Keratinocyte (primary cell): ENCODE measurements at regions not wholly inside any gene's neighbourhood (a gene's known extent, or its start where the extent isn't known, plus 50 kb on each side); places are given as distances from the start of the nearest gene placed in this dataset.

Experiments
- DNase-seq: peaks from one replicate; pipeline ENCODE4 v3.0.0-alpha.2; 2011; ENCODE audit warnings: low read depth, missing footprints, low spot score
- FAIRE-seq: peaks from 2 replicates; lab custom pipeline; 2011; peaks lifted over from hg19 to GRCh38; lab: Jason Lieb, UNC
- H2AFZ ChIP-seq: 2 replicates; pipeline ENCODE4 v1.6.0; 2012; ENCODE audit warnings: low read length, control low read depth, inconsistent platforms; ENCODE audit not compliant: control insufficient read depth
- H3K27ac ChIP-seq: 2 replicates; pipeline ENCODE4 v1.5.1; 2011; ENCODE audit warnings: low read length; ENCODE audit not compliant: control insufficient read depth, insufficient read depth
- H3K27me3 ChIP-seq: 3 replicates; pipeline ENCODE4 v1.6.0; 2011; ENCODE audit warnings: low read length; ENCODE audit not compliant: control insufficient read depth, insufficient read depth; ENCODE audit errors: extremely low read depth
- H3K36me3 ChIP-seq, 2 experiments: 2 replicates in 1 of 2; 3 replicates in 1 of 2; pipeline ENCODE4 v1.5.1; 2011; ENCODE audit warnings: low read length in 2 of 2, mild to moderate bottlenecking in 1 of 2; ENCODE audit not compliant: control insufficient read depth in 2 of 2, insufficient read depth in 2 of 2; ENCODE audit errors: extremely low read depth in 1 of 2
- H3K4me1 ChIP-seq: 3 replicates; pipeline ENCODE4 v1.5.1; 2011; ENCODE audit warnings: low read length; ENCODE audit not compliant: control insufficient read depth, insufficient read depth; ENCODE audit errors: extremely low read depth
- H3K4me2 ChIP-seq: 3 replicates; pipeline ENCODE4 v1.6.0; 2011; ENCODE audit warnings: low read depth, low read length; ENCODE audit not compliant: control insufficient read depth, insufficient read depth; ENCODE audit errors: extremely low read depth
- H3K4me3 ChIP-seq, 3 experiments: fragments of 200-600 bp in 1 of 3; sonication (generic) in 1 of 3; 2 replicates in 2 of 3; 3 replicates in 1 of 3; pipeline ENCODE4 v1.5.1; 2011 to 2016; ENCODE audit warnings: low read length in 3 of 3, mild to moderate bottlenecking in 3 of 3, control low read depth in 2 of 3, inconsistent platforms in 1 of 3, low read depth in 1 of 3, mixed read lengths in 1 of 3, mixed run types in 1 of 3, moderate library complexity in 1 of 3; ENCODE audit not compliant: control insufficient read depth in 2 of 3, insufficient read depth in 2 of 3; ENCODE audit errors: extremely low read depth in 1 of 3
- H3K79me2 ChIP-seq: 2 replicates; pipeline ENCODE4 v1.6.0; 2012; ENCODE audit warnings: low read length; ENCODE audit not compliant: control insufficient read depth, insufficient read depth
- H3K9ac ChIP-seq: 3 replicates; pipeline ENCODE4 v1.6.0; 2011; ENCODE audit warnings: low read length; ENCODE audit not compliant: control insufficient read depth, insufficient read depth; ENCODE audit errors: extremely low read depth
- H3K9me1 ChIP-seq: 3 replicates; pipeline ENCODE4 v1.6.0; 2011; ENCODE audit warnings: low read length; ENCODE audit not compliant: control insufficient read depth, insufficient read depth; ENCODE audit errors: extremely low read depth
- H3K9me3 ChIP-seq: 2 replicates; pipeline ENCODE4 v1.5.1; 2012; ENCODE audit warnings: low read depth, low read length; ENCODE audit not compliant: control insufficient read depth
- H4K20me1 ChIP-seq: 3 replicates; pipeline ENCODE4 v1.6.0; 2011; ENCODE audit warnings: low read length; ENCODE audit not compliant: control insufficient read depth, insufficient read depth; ENCODE audit errors: extremely low read depth
- EZH2 ChIP-seq: IDR thresholded peaks from one replicate; pipeline ENCODE4 v1.6.1; 2012; ENCODE audit warnings: inconsistent platforms, mild to moderate bottlenecking, low read length, moderate library complexity
- dilution Hi-C: fragments of 300-500 bp; cut with MboI; formaldehyde crosslinking; loops from one replicate; pipeline ENCODE4 v1.7.0; 2020; ENCODE audit warnings: low sequenced_read_pairs; ENCODE audit not compliant: extremely low pct_ligation_motif_present
- TF ChIP-seq, protein P1 (sequence below), 3 experiments: IDR thresholded peaks in 1 of 3; conservative IDR thresholded peaks in 1 of 3; optimal IDR thresholded peaks in 1 of 3; 2 replicates in 2 of 3; 3 replicates in 1 of 3; pipeline versions ENCODE3 to v1.5.1; 2011; ENCODE audit warnings: low read length in 3 of 3, mild to moderate bottlenecking in 3 of 3, moderate library complexity in 2 of 3, control low read depth in 1 of 3, inconsistent platforms in 1 of 3; ENCODE audit not compliant: insufficient read depth in 2 of 3; ENCODE audit errors: extremely low read depth in 1 of 3

DNA sequence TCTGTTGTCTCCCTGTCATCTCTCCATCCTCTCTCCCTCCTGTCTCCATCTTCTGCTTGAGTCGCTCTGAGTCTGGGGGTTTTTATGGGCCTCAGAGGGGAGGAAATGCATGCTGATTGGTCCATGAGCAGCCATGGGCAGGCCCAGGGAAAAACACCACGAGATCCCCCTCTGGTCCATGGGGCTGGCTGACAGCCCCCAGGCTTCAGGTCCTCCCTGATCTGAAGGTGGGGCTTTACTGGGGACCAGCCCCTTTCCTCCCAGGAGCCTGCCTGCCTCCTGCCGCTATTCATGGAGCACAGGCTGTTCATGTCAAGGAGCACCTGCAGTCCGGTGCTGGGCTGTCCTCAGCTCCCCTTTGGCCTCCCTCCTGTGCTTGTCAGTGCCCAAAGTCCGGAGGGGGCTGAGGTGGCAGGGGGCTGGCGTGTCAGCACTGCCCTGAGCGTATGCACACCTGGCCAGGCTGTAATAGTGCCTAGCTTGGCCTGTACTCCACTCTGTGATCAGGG, 59.6 kb upstream of the DLX2 start:
- H4K20me1 ChIP-seq, result no peaks in the 10 kb centered on the region
- no peaks in the 10 kb centered on the region for H3K27me3 ChIP-seq
- H2AFZ ChIP-seq, result no peak overlapping the region
- no peak overlapping the region for H3K4me2 ChIP-seq
- no peaks in the 10 kb centered on the region for H3K4me1 ChIP-seq
- no peak for DNase-seq
- H3K79me2 ChIP-seq, result no peaks in the 10 kb centered on the region
- TF ChIP-seq, protein P1, sequence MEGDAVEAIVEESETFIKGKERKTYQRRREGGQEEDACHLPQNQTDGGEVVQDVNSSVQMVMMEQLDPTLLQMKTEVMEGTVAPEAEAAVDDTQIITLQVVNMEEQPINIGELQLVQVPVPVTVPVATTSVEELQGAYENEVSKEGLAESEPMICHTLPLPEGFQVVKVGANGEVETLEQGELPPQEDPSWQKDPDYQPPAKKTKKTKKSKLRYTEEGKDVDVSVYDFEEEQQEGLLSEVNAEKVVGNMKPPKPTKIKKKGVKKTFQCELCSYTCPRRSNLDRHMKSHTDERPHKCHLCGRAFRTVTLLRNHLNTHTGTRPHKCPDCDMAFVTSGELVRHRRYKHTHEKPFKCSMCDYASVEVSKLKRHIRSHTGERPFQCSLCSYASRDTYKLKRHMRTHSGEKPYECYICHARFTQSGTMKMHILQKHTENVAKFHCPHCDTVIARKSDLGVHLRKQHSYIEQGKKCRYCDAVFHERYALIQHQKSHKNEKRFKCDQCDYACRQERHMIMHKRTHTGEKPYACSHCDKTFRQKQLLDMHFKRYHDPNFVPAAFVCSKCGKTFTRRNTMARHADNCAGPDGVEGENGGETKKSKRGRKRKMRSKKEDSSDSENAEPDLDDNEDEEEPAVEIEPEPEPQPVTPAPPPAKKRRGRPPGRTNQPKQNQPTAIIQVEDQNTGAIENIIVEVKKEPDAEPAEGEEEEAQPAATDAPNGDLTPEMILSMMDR (optimal IDR thresholded peaks at IDR 0.05 in 1 of 3, IDR thresholded peaks at IDR 0.05 in 1 of 3, conservative IDR thresholded peaks at IDR 0.05 in 1 of 3; ENCODE audit: extremely low read depth in 1 of 3, insufficient read depth in 2 of 3, low read length in 3 of 3), result no peak
- no peak for TF ChIP-seq EZH2
- H3K9me3 ChIP-seq, result no peaks in the 10 kb centered on the region
- dilution Hi-C loops, result no loop called here
- no peak overlapping the region for H3K4me3 ChIP-seq
- no peak for FAIRE-seq
- no peak overlapping the region for H3K27ac ChIP-seq
- no peak overlapping the region for H3K9ac ChIP-seq
- H3K9me1 ChIP-seq, result no peaks in the 10 kb centered on the region
- H3K36me3 ChIP-seq, result no peaks in the 10 kb centered on the region

DNA sequence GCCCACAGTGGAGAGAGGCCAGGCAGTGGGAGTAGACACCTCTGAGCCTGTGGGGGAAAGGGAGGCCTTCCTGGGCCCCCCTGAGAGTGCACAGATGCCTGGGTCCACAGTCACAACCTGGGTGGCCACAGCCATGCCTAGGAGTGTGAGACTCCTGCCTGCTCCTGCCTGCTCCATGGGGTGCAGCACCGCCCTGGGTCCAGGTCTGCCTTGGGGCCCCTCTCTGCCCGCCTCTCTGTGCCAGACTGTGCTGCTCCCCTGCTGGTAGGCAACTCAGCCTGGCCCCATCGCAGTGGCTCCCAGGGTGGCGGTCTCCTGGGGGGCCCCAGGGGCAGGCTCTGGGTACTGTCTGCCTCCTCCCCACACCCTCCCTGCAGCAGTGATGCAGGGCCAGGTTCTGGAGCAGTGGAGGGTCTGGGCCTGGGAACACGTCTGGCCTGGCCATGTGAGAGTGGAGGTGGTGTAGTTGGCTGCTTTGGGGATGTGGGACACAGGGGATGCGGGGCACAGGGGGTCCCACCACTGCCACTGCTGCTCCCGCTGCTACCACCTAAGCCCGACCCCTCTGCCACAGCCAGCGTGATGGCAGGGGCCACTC, 60.1 kb upstream of the DLX2 start:
- Histone ChIP-seq H3K27ac (no peak overlapping the region), H2AFZ (no peak overlapping the region), H3K36me3 (no peaks in the 10 kb centered on the region), H3K9ac (no peak overlapping the region), H4K20me1 (no peaks in the 10 kb centered on the region), H3K27me3 (no peaks in the 10 kb centered on the region), H3K79me2 (no peaks in the 10 kb centered on the region), H3K9me3 (no peaks in the 10 kb centered on the region), H3K4me3 (no peak overlapping the region), H3K4me2 (no peak overlapping the region), H3K9me1 (no peaks in the 10 kb centered on the region), H3K4me1 (no peaks in the 10 kb centered on the region)
- FAIRE-seq (no peak), DNase-seq (no peak)
- dilution Hi-C loops, result no loop called here
- TF ChIP-seq, protein P1 (optimal IDR thresholded peaks at IDR 0.05 in 1 of 3, IDR thresholded peaks at IDR 0.05 in 1 of 3, conservative IDR thresholded peaks at IDR 0.05 in 1 of 3; ENCODE audit: extremely low read depth in 1 of 3, insufficient read depth in 2 of 3, low read length in 3 of 3), result no peak
- no peak for TF ChIP-seq EZH2
